GM19035 (cell line): ENCODE measurements at regions not wholly inside any gene's neighbourhood (a gene's known extent, or its start where the extent isn't known, plus 50 kb on each side); places are given as distances from the start of the nearest gene placed in this dataset.
"Not testable (repeated sequence)": the region's sequence is repeated elsewhere in the genome, so short reads cannot be mapped to it uniquely, and the experiment has no call there.

Experiments
- ATAC-seq: cut with Tn5 transposase; IDR thresholded peaks from one replicate; pipeline ENCODE4 v1.9.1; 2021; ENCODE audit not compliant: unreplicated experiment

DNA sequence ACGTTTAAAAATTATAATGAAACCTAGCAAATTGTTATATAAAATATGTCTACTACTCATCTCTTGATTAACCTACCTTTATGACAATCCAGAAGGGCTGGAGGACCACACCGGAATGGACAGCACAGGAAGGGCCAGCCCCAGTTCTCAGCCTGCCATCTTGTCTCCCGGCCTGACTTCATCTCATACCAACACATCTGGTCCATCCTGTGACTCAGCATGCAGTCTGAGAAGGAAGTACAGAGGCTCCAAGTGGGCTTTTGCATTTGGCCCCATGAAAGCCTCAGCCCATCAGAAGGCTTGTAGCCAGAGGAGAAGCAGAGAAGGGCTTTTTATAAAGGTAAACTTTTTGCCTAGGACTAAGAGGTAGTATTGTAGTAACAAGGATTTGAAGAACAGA is 436.6 kb downstream of the MRPL39 start:
- ATAC-seq = no peak

DNA sequence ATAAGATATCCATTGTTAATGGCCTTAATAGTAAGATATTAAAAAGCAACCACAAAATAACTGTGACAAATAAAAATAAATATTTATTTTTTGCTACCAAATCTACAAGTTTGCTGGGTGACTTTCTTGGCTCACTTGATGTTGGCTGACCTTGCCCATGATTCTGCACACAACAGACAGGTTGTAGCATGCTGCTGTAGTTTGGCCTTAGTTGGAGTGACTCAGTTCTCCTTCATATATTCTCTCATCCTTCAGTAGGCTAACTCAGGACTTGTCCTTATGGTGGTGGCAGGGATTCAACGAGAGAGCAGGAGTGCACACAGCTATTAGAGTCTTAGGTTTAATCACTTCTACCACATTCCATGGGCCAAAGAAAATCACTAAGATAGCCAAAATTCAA is 437.9 kb downstream of the MRPL39 start:
- no peak for ATAC-seq

DNA sequence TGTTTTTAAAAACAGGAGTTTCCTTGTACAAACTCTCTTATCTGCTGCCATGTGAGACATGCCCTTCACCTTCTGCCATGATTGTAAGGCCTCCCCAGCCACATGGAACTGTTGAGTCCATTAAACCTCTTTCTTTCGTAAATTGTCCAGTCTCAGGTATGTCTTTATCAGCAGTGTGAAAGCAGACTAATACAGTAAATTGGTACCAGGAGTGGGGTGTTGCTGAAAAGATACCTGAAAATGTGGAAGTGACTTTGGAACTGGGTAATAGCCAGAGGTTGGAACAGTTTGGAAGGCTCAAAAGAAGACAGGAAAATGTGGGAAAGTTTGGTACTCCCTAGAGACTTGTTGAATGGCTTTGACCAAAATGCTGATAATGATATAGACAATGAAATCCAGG is 440.4 kb downstream of the MRPL39 start:
- ATAC-seq = not testable (repeated sequence)

DNA sequence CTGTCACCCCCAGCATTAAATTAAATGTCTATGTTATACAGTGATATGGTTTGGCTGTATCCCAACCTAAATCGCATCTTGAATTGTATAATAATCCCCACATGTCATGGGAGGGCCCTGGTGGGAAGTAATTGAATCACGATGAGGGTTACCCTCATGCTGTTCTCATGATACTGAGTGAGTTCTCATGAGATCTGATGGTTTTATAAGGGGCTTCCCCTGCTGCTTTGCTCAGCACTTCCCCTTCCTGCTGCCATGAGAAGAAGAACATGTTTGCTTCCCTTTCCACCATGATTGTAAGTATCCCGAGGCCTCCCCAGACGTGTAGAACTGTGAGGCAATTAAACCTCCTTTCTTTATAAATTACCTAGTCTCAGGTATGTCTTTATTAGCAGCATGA is 445.7 kb downstream of the MRPL39 start:
- ATAC-seq = no peak

DNA sequence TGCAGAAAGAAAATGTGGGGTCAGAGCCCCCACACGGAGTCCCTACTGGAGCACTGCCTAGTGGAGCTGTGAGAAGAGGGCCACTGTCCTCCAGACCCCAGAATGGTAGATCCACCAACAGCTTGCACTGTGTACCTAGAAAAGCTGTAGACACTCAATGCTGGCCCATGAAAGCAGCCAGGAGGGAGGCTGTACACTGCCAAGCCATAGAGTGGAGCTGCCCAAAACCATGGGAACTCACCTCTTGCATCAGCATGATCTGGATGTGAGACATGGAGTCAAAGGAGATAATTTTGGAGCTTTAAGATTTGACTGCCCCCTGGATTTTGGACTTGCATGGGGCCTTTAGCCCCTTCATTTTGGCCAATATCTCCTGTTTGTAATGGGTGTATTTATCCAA is 452.3 kb downstream of the MRPL39 start:
- ATAC-seq = not testable (repeated sequence)

DNA sequence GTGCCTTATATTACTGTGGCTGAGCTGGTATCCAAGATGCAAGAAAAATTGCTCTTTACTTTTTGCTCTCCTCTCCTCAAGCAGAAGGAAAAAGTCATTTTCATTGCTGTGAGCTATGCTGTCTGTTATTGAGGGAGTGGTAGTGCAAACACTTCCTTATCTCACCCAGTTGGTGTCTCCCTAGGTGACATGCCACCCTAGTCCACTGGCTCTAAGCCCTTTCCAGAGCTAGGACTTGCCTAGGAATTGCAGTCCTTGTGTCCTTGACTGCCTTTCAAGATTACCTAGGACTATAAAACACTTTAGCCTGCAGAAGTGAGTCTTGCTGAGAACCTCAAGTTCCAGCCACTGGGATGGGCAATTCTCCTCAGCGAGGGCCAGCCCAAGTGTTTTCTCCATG is 458.3 kb downstream of the MRPL39 start:
- no peak for ATAC-seq

DNA sequence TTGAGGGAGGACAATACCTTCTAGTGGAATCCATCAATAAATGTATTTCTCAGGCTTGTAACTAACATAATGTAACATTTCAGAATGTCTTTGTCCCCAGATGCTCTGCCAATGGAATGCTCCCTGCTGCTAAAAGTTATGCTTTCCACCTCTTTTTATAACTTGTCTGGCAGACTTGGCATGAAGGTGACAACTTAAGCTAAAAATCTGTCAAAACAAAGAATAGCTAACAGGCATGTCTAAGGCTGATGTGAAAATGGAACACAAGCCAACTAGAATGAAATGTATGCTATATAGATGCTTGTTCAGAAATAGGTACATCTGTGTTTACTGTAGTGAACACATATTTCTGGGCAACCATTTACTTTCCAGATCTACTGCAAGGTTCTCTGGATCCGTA is 467.9 kb downstream of the MRPL39 start:
- ATAC-seq = no peak

DNA sequence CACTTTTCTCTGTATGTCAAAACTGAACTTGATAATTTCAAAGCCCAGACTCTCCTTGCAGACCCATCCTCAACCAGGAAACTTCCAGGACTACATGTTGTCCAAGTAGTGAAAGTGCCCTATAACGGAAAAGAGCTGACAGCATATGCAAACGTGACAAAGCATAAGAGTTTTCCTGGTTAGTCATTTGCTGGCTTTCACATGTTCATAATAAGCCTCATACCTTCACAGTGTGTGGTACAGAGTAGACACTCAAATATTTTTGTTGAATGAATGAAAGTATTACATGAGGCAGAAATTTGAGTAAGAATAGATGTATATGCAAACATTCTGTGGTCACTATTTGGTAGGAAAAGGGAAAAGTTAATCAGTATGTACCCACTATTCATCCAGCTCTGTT is 473.3 kb downstream of the MRPL39 start:
- ATAC-seq = no peak

DNA sequence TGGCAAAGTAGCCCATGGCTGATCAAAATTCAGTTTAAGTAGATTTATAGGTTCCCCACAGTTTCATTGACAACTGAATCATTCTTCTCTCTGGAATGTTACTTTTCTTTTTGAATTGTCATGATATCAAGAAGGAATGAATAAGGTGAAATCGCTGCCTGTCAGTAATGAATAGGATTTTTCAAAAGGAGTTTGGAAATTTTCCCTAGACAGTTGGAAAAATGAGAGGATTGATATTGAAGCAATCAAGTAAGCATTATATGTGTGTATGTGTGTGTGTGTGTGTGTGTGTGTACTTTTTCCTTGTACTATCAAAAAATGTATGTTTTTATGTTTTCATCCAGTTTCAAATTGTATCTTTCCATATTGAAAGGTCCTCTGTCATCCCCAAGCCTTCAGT is 479.5 kb downstream of the MRPL39 start:
- ATAC-seq = no peak

DNA sequence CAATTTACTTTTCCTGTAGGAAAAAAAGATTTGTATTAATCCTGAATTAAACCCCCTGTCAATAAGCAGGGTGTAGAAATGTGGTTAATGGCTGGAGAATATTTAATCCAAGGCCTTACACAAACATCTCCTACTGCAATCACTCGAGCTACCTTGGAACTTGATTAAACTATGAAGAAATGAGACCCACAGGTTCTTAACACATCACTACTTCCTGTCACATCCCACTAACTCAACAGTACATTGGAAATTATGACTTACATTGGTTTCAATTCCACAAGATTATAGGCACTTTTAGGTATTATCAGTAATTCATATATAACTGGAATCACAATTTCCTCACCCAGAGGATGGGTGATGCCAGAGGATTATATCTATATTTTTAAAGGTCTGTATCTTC is 480.3 kb downstream of the MRPL39 start:
- ATAC-seq = no peak

DNA sequence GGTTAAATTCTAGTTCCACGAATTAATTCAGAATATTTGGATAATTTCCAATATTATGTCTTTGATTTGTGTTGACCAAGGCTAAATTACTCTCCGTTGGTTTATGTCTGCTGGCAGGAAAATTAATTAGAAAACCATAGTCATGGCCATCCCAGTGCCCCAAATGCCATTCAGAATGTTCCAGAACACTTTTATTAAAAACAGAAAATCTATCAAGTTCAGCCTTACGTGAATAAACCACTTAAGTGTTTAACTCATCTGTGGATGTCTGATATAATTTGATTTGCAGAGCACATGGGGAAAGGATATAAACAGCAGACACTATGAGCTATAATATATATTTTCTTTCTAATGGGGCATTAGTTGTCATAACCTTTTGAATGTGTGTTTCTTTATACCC is 480.7 kb downstream of the MRPL39 start:
- no peak for ATAC-seq

DNA sequence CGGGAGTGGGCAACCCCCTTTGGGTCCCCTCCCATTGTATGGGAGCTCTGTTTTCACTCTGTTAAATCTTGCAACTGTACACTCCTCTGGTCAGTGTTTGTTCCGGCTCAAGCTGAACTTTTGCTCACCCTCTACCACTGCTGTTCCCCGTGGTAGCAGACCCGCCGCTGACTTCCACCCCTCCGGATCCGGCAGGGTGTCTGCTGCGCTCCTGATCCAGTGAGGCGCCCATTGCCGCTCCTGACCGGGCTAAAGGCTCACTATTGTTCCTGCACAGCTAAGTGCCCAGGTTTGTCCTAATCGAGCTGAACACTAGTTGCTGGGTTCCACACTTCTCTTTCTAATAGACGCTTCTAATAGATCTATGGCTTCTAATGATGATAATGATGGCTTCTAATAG is 488.6 kb downstream of the MRPL39 start:
- no peak for ATAC-seq

DNA sequence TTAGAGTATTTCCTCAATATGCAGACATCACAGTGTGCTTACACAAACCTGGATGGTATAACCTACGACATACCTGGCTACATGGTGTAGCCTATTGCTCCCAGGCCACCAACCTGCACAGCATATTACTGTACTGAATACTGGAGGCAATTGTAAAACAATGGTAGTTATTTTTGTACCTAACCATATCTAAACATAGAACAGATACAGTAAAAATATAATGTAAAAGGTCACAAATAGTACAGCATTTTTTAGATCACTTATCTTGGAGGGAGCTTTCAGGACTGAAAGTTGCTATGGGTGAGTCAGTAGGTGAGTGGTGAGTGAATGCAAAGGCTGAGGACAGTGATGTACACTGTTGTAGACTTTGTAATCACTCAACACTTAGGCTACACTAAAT is 492.3 kb downstream of the MRPL39 start:
- no peak for ATAC-seq

DNA sequence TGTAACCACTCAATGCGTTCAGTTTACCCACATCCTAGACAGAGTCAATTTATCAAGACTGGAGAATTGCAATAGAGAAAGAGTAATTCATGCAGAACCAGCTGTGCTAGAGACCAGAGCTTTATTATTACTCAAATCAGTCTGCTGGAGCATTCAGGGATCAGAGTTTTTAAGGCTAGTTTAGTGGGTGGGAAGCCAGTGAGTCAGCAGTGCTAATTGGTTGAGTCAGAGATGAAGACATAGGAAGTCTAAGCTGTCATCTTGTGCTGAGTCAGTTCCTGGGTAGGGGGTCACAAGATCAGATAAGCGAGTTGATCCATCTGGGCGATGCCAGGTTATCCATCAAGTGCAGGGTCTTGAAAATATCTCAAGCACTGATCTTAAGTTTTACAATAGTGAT is 499.6 kb downstream of the MRPL39 start:
- ATAC-seq = no peak

DNA sequence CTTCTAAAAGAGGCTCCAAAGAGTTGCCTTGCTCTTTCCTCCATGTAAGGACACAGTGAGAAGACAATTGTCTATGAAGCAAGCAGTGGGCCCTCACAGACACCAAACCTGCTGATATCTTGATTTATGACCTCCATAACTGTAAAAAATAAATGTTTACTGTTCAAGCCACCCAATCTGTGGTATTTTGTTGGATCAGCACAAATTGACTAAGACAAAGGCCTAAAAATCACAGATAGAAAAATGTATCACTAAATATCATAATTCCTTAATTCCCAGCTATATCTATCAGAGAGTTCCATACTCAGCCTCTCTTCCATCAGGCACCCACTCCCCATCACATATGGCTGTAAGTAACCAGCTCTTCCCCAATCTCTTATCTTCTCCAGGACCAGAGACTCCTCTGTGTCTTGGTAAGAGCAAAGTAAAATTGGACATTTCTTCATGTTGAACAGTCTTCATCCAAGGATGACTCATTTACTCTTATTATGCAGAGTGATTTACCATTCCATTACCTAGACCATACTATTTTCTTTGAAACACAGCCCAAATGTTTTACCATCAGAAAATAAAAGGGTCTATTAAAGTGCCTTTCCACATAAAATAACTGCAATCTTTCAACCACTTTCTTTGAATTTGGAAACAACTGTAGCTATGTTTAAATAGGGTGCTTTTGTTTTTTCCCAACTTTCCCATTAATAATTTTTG is 503.6 kb downstream of the MRPL39 start:
- ATAC-seq = no peak

DNA sequence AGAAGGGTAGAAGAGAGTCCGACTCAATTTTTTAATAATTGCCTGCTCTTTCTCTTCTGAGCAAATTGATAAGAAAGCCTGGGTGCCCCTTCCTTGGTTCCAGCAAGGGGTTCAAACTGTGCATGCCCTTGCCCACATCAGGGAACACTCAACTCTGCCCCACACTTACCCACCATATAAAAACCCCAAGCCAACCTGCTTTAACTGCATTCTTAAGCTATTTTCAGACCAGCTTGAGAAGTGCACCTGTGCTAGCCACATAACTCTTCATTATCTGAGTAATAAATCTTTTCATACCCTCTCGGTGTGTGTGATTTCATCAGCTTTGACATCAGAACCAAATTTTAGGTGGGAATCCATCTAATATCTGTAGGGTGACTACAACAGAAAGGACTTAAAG is 509.6 kb downstream of the MRPL39 start:
- ATAC-seq = no peak

DNA sequence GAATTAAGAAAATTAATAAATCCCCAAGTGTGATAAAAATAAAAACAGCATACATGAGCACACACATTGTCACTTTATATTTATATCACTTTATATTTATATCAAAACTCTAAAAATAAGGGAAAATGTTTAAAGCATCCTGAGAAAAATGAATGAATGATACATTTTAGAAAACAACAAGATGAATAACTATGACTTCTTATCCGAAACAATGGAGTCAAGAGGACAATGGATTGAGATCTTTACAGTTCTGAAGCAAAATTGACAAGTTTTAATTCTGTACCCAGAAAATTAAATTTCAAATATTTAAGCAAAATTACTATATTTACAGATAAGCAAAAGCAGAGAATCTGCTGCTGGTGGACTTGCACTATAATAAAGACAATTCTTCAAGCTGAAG is 512.6 kb downstream of the MRPL39 start:
- no peak for ATAC-seq

DNA sequence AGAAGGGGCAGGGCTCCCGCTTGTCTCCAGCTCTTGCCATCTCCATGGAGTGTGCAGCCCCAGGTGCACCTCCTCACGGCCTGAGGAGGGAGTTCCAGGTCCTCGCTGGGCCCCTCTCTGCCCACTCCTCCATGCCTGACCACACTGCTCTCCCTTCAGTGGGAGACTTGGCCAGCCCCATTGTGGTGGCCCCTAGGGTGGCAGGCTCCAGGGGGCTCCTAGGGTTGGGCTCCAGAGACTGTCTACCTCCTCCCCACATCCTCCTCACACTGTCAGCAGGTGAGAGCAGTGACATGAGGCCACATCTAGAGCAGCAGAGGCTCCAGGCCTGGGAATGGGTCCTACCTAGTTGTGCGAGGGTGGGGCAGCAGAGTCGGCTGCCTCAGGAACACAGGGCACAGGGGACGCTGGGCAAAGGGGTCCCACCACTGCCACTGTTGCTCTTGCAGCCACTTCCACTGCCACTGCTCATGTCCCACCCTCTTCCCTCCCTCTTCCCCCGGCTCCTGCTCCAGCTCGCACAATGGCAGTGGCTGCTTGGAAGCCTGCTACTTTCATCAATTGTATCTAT is 514.8 kb downstream of the MRPL39 start:
- ATAC-seq = no peak

DNA sequence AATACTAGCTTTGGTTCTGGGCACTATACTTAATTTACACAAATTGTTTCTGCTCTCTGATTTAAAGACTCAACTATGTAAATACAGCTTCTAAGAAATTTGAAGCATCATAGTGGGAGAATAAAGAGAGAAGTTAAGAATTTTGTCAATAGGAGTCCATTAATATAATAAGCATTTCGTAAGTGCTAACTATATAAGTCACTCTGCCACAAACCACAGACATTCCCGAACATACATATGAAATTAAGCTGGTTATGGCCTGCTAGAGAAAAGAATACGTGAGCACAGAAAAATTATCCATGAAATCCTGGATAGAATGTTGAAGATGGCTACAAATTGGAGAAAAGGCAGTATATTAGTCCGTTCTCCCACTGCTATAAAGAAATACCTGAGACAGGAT is 526.2 kb downstream of the MRPL39 start:
- no peak for ATAC-seq

DNA sequence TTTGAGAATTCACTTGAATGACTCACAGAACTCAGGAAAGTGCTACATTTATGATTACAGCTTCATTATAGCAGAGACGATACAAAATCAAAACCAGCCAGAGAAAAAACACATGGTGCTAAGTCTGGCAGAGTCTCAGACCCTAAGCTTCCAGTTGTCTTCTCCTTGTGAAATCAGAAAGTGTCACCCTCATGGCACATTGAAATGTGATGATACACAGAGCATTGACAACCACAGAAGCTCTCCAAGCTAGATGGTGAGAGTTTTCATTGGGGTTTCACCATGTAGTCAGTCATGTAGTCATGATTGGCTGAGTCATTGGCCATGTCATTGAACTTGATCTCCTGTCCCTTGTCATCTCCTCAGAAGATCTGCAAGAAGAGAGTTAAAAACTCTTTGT is 526.6 kb downstream of the MRPL39 start:
- ATAC-seq = no peak

DNA sequence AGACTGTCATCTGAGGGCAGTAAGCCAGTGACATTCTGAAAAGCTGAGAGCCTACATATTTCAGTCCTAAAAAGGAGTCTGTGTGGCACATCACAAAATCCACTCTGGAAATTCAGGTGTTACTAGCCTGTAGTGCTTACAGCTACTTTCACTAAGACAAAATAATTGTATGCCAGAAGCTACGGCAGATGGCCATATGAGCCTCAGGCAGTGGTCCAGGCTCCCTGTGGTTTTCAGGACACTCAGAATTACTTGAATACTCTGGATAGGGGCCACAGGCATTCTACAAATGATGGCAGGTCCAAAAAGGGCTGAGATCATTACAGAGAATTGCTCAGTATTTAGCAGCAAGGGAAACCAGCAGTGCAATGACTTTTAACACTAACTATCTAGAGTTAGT is 527.1 kb downstream of the MRPL39 start:
- no peak for ATAC-seq

DNA sequence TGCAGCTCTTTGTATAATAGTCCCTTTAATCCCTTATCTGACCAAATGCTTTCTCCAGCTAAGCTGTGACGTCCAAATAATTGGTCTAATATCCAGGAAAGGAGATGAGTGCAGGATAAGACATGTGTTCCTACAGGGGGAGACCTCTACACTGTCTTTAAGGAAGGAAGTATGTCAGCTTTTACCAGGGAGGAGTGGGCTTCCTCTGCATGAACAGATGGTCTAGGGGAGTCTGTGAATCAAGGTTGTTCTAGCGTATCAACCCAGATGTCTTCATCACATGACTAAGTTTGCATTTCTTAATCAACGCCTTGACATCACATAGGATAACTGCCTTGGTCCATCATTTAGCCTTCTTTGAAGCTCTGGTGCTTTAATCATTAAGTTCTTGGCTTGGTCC is 528.2 kb downstream of the MRPL39 start:
- no peak for ATAC-seq

DNA sequence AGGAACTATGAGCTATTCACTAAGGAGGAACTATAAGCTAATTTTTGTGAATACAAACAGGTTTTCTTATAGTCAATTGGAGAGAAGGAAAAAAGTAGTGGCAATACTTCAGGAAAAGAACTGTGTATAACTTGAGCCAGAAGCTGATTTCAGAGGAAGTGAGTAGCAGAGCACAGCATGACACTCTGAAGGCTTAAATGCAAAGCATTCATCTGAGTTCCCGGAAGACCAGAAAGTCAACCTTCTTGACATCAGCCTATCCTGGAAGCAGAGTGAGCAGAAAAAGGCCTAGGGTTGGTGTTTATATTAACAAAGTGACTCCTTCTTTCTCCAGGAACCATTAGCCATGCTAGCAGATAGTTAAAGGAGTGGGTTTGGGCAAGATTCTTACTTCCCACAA is 545.2 kb downstream of the MRPL39 start:
- no peak for ATAC-seq
